Uterus (tissue), 3 donors: ENCODE measurements at regions not wholly inside any gene's neighbourhood (a gene's known extent, or its start where the extent isn't known, plus 50 kb on each side); places are given as distances from the start of the nearest gene placed in this dataset.

ENCODE experiments used
- DNase-seq, 2 donors: peaks; one replicate each; pipeline ENCODE4 v3.0.0-alpha.2; 2019 to 2020
- H3K27ac ChIP-seq, 2 donors: fragments of 200-600 bp; sonication (generic); 1 replicate in 1 of 2; 2 replicates in 1 of 2; pipeline ENCODE4 v1.5.1; 2016 to 2018
- H3K27me3 ChIP-seq, 2 donors: fragments of 200-600 bp; sonication (generic); one replicate each; pipeline ENCODE4 v1.5.1; 2018 to 2019; ENCODE audit warnings: control low read depth in 1 of 2
- H3K36me3 ChIP-seq, 2 donors: fragments of 200-600 bp; sonication (generic); one replicate each; pipeline ENCODE4 v1.5.1; 2019; ENCODE audit warnings: control low read depth in 1 of 2
- H3K4me1 ChIP-seq, 2 donors: fragments of 200-600 bp; sonication (generic); one replicate each; pipeline ENCODE4 v1.5.1; 2018 to 2019; ENCODE audit warnings: control low read depth in 1 of 2
- H3K4me3 ChIP-seq, 2 donors: fragments of 200-600 bp; sonication (generic); 1 replicate in 1 of 2; 2 replicates in 1 of 2; pipeline ENCODE4 v1.5.1; 2018 to 2019; ENCODE audit warnings: mild to moderate bottlenecking in 1 of 2
- H3K9me3 ChIP-seq, 2 donors: fragments of 200-600 bp; sonication (generic); one replicate each; pipeline ENCODE4 v1.5.1; 2019; ENCODE audit warnings: control low read depth in 1 of 2
- CTCF ChIP-seq, 4 experiments: fragments of 200-600 bp in 2 of 4; fragments of 450-650 bp in 2 of 4; sonication (generic) in 2 of 4; IDR thresholded peaks; one replicate each; pipeline ENCODE4 v1.5.1; 2016 to 2019; ENCODE audit warnings: antibody characterized with exemption in 4 of 4, mild to moderate bottlenecking in 2 of 4, moderate library complexity in 1 of 4
- POLR2A ChIP-seq, 2 donors: fragments of 450-650 bp; IDR thresholded peaks; one replicate each; pipeline ENCODE4 v1.6.1; 2016; ENCODE audit warnings: antibody characterized with exemption in 2 of 2, mild to moderate bottlenecking in 1 of 2, moderate library complexity in 1 of 2
- intact Hi-C: fragments of 100-400 bp; cut with DNase I; formaldehyde crosslinking; loops from one replicate; pipeline ENCODE4 v1.15.1; 2023; ENCODE audit warnings: low total_unique reads
- donor health status: DM: yes; HTN: yes; CAD: no.

GRCh38 chr11:129576652-129577051 lies 201.0 kb downstream of the BARX2 start:
- intact Hi-C loops, result no loop called here
- no peak overlapping the region for H3K27ac ChIP-seq
- no peak for DNase-seq
- no peaks in the 10 kb centered on the region for H3K4me1 ChIP-seq
- H3K9me3 ChIP-seq, result no peaks in the 10 kb centered on the region
- no peaks in the 10 kb centered on the region for H3K36me3 ChIP-seq
- H3K27me3 ChIP-seq, result no peaks in the 10 kb centered on the region
- no peak overlapping the region for H3K4me3 ChIP-seq
- TF ChIP-seq POLR2A (IDR thresholded peaks at IDR 0.05) (no peak), CTCF (IDR thresholded peaks at IDR 0.05) (no peak)

GRCh38 chr11:129578006-129578405 lies 202.4 kb downstream of the BARX2 start:
- intact Hi-C loops, result no loop called here
- Histone ChIP-seq H3K9me3 (no peaks in the 10 kb centered on the region), H3K36me3 (no peaks in the 10 kb centered on the region), H3K4me1 (no peaks in the 10 kb centered on the region), H3K4me3 (no peak overlapping the region), H3K27me3 (no peaks in the 10 kb centered on the region), H3K27ac (no peak overlapping the region)
- no peak for TF ChIP-seq CTCF (IDR thresholded peaks at IDR 0.05)
- no peak for TF ChIP-seq POLR2A (IDR thresholded peaks at IDR 0.05)
- DNase-seq, result no peak

- no peaks in the 10 kb centered on the region for H3K36me3 ChIP-seq
- DNase-seq, result no peak
- no peaks in the 10 kb centered on the region for H3K9me3 ChIP-seq
- H3K27ac ChIP-seq, result no peak overlapping the region
- H3K27me3 ChIP-seq, result no peaks in the 10 kb centered on the region
- intact Hi-C loops, result no loop called here
- TF ChIP-seq CTCF (IDR thresholded peaks at IDR 0.05) (no peak), POLR2A (IDR thresholded peaks at IDR 0.05) (no peak)
- H3K4me1 ChIP-seq, result no peaks in the 10 kb centered on the region
- no peak overlapping the region for H3K4me3 ChIP-seq
Observed at GRCh38 chr11:129580278-129580677, 204.6 kb downstream of the BARX2 start.

- no peaks in the 10 kb centered on the region for H3K36me3 ChIP-seq
- no peaks in the 10 kb centered on the region for H3K4me1 ChIP-seq
- no peaks in the 10 kb centered on the region for H3K27me3 ChIP-seq
- intact Hi-C loops, result no loop called here
- H3K27ac ChIP-seq, result no peak overlapping the region
- TF ChIP-seq CTCF (IDR thresholded peaks at IDR 0.05) (no peak), POLR2A (IDR thresholded peaks at IDR 0.05) (no peak)
- no peaks in the 10 kb centered on the region for H3K9me3 ChIP-seq
- no peak overlapping the region for H3K4me3 ChIP-seq
- DNase-seq, result no peak
Observed at GRCh38 chr11:129584316-129584715, 208.7 kb downstream of the BARX2 start.

GRCh38 chr11:129589190-129589860 lies 213.7 kb downstream of the BARX2 start:
- Histone ChIP-seq H3K9me3 (no peaks in the 10 kb centered on the region), H3K27ac (no peak overlapping the region), H3K4me3 (no peak overlapping the region), H3K36me3 (no peaks in the 10 kb centered on the region), H3K4me1 (no peaks in the 10 kb centered on the region), H3K27me3 (no peaks in the 10 kb centered on the region)
- intact Hi-C loops, result no loop called here
- TF ChIP-seq CTCF (IDR thresholded peaks at IDR 0.05) (no peak), POLR2A (IDR thresholded peaks at IDR 0.05) (no peak)
- no peak for DNase-seq
